HepG2 (cell line): ENCODE measurements at regions not wholly inside any gene's neighbourhood (a gene's known extent, or its start where the extent isn't known, plus 50 kb on each side); places are given as distances from the start of the nearest gene placed in this dataset.

ENCODE experiments used
- ATAC-seq: fragments of 200-7000 bp; cut with Tn5 transposase; 3 replicates; pipeline ENCODE4 v1.9.1; 2020; ENCODE audit warnings: mild to moderate bottlenecking, moderate library complexity
- BruUV-seq: library from RNA; stranded (reverse); fragments of 400-500 nt; replicated peaks from 2 replicates; lab custom pipeline; 2021; lab: Mats Ljungman, UMichigan
- CTCF ChIA-PET: fragments of 300-600 bp; formaldehyde crosslinking; extraction: SDS; loops from one replicate; lab custom pipeline; 2021; ENCODE audit warnings: low total read pairs, inconsistent platforms, low intra/inter-chr PET ratio; lab: Yijun Ruan, JAX
- POLR2A ChIA-PET: fragments of 350-600 bp; sonication (Branson Sonifier 250); formaldehyde crosslinking; loops from one replicate; lab custom pipeline; 2020; ENCODE audit warnings: antibody characterized with exemption, inconsistent platforms; lab: Yijun Ruan, JAX
- DNase-seq: peaks from one replicate; pipeline ENCODE4 v3.0.0-alpha.2; 2015; ENCODE audit warnings: low spot score
- FAIRE-seq: peaks from 3 replicates; lab custom pipeline; 2011; peaks lifted over from hg19 to GRCh38; lab: Jason Lieb, UNC
- H2AFZ ChIP-seq: one replicate; pipeline ENCODE4 v1.6.1; 2011; ENCODE audit warnings: low read length, inconsistent platforms
- H3K27ac ChIP-seq: fragments of 300-600 bp; 3 replicates; pipeline ENCODE4 v1.8.0; 2011; ENCODE audit warnings: mixed run types, mild to moderate bottlenecking, mixed read lengths, low read length, inconsistent platforms; ENCODE audit not compliant: insufficient read depth; ENCODE audit errors: extremely low read length
- H3K27me3 ChIP-seq, 2 experiments: fragments of 200-600 bp in 1 of 2; 2 replicates in 1 of 2; 3 replicates in 1 of 2; pipeline versions ENCODE4 v1.6.0 to v1.8.0; 2011; ENCODE audit warnings: low read length in 2 of 2, mild to moderate bottlenecking in 2 of 2, moderate library complexity in 2 of 2, inconsistent platforms in 1 of 2; ENCODE audit not compliant: insufficient read depth in 2 of 2, control insufficient read depth in 1 of 2
- H3K36me3 ChIP-seq, 2 experiments: fragments of 200-600 bp in 1 of 2; replicated peaks in 1 of 2; 2 replicates in 1 of 2; 3 replicates in 1 of 2; pipeline versions ENCODE4 v1.5.1 to v1.8.0; 2011; ENCODE audit warnings: low read length in 2 of 2, inconsistent platforms in 1 of 2; ENCODE audit not compliant: insufficient read depth in 2 of 2, control insufficient read depth in 1 of 2
- H3K4me1 ChIP-seq: 2 replicates; pipeline ENCODE4 v1.5.1; 2012; ENCODE audit warnings: low read length, inconsistent platforms; ENCODE audit not compliant: insufficient read depth
- H3K4me2 ChIP-seq: 2 replicates; pipeline ENCODE4 v1.6.0; 2011; ENCODE audit warnings: low read depth, low read length, inconsistent platforms
- H3K4me3 ChIP-seq, 3 experiments: fragments of 200-600 bp in 1 of 3; sonication (generic), shearing (Covaris generic) in 1 of 3; replicated peaks in 1 of 3; 2 replicates each; pipeline ENCODE4 v1.5.1; 2011 to 2016; ENCODE audit warnings: low read length in 3 of 3, inconsistent platforms in 2 of 3, low read depth in 2 of 3, mild to moderate bottlenecking in 2 of 3, control low read depth in 1 of 3, mixed read lengths in 1 of 3; ENCODE audit not compliant: insufficient read depth in 1 of 3
- H3K79me2 ChIP-seq: one replicate; pipeline ENCODE4 v1.6.1; 2011; ENCODE audit warnings: low read length, inconsistent platforms; ENCODE audit not compliant: insufficient read depth
- H3K9ac ChIP-seq: 2 replicates; pipeline ENCODE4 v1.6.0; 2011; ENCODE audit warnings: mild to moderate bottlenecking, low read depth, low read length, inconsistent platforms; ENCODE audit not compliant: insufficient read depth
- H3K9me3 ChIP-seq: 2 replicates; pipeline ENCODE4 v1.5.1; 2012; ENCODE audit warnings: mild to moderate bottlenecking, low read length
- H4K20me1 ChIP-seq: 2 replicates; pipeline ENCODE4 v1.6.0; 2011; ENCODE audit warnings: inconsistent platforms, mild to moderate bottlenecking, low read length, moderate library complexity; ENCODE audit not compliant: insufficient read depth
- KMT2A ChIP-seq: sonication (generic); formaldehyde crosslinking; IDR thresholded peaks from 2 replicates; pipeline ENCODE4 v1.4.0; 2020; ENCODE audit warnings: missing genetic modification reagents
- MED8 ChIP-seq: sonication (generic); formaldehyde crosslinking; IDR thresholded peaks from 2 replicates; pipeline ENCODE4 v1.8.1; 2023; ENCODE audit warnings: mild to moderate bottlenecking, missing genetic modification reagents; ENCODE audit not compliant: insufficient replicate concordance
- ZFP37 ChIP-seq: sonication (generic); formaldehyde crosslinking; IDR thresholded peaks from 2 replicates; pipeline ENCODE4 v1.4.0; 2020; ENCODE audit warnings: missing genetic modification reagents, borderline replicate concordance
- ZFX ChIP-seq: sonication (generic); formaldehyde crosslinking; IDR thresholded peaks from 2 replicates; pipeline ENCODE4 v1.4.0; 2020; ENCODE audit warnings: mild to moderate bottlenecking, low read depth, missing genetic modification reagents, moderate library complexity
- ZNF20 ChIP-seq: sonication (generic); formaldehyde crosslinking; IDR thresholded peaks from 2 replicates; pipeline ENCODE4 v1.4.0; 2020; ENCODE audit warnings: mild to moderate bottlenecking, moderate library complexity, missing genetic modification reagents
- ZNF264 ChIP-seq: sonication (generic); formaldehyde crosslinking; IDR thresholded peaks from 2 replicates; pipeline ENCODE4 v1.4.0; 2020; ENCODE audit warnings: missing genetic modification reagents
- ZNF7 ChIP-seq: IDR thresholded peaks from 2 replicates; pipeline ENCODE4 v1.6.1; 2016; ENCODE audit warnings: missing biosample characterization, missing genetic modification reagents
- ZNF776 ChIP-seq: sonication (generic); formaldehyde crosslinking; IDR thresholded peaks from 2 replicates; pipeline ENCODE4 v1.4.0; 2020; ENCODE audit warnings: mild to moderate bottlenecking, missing genetic modification reagents
- WGBS: methylation state at CpG from one replicate; pipeline ENCODE4 v1.1.6; 2017; ENCODE audit warnings: low lambda C conversion rate; 5-methylcytosine and 5-hydroxymethylcytosine counted together
- in situ Hi-C: cut with HindIII; loops from 2 replicates; pipeline ENCODE4 v1.10.0; 2017; ENCODE audit warnings: low pct_unique_long_range_greater_than_20kb; ENCODE audit not compliant: extremely low pct_ligation_motif_present
- intact Hi-C: fragments of 100-400 bp; cut with micrococcal nuclease; formaldehyde crosslinking; loops from one replicate; pipeline ENCODE4 v1.10.0; 2022; ENCODE audit not compliant: unreplicated experiment
- small RNA-seq, 3 experiments: library from RNA; depleted of rRNA; stranded (forward); fragments of <200 nt; gene quantifications; one replicate each; pipeline ENCODE3, GENCODE V24; 2012; ENCODE audit warnings: low read depth in 2 of 3, low replicate concordance in 1 of 3; ENCODE audit not compliant: insufficient read length in 3 of 3, insufficient read depth in 2 of 3
- TF ChIP-seq, protein P1 (sequence below): sonication (generic); formaldehyde crosslinking; IDR thresholded peaks from 2 replicates; pipeline ENCODE4 v1.4.0; 2020; ENCODE audit warnings: missing genetic modification reagents, borderline replicate concordance

DNA sequence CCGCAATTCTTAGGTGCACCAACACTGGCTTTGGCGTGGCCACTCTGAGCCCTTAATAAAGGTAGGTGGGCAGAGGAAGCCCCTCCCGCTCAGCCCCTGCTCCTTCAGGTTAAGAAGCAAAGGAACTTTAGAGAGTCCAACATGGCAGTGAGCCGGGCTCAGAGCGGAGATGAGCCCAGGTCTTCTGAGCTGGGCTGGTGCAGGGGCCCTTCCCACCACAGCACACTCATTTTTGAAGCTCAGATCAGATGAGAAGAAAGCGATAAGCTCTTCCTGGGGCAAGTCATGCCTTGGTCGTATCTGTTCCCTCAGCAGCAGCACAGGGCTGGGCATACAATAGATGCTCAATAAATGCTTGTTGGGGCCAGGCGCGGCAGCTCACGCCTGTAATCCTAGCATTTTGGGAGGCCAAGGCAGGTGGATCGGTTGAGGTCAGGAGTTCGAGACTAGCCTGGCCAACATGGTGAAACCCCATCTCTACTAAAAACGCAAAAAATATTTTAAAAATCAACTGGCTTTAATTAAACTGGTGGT lies 51.1 kb upstream of the TARDBP start (continued):
- TF ChIP-seq, protein P1, sequence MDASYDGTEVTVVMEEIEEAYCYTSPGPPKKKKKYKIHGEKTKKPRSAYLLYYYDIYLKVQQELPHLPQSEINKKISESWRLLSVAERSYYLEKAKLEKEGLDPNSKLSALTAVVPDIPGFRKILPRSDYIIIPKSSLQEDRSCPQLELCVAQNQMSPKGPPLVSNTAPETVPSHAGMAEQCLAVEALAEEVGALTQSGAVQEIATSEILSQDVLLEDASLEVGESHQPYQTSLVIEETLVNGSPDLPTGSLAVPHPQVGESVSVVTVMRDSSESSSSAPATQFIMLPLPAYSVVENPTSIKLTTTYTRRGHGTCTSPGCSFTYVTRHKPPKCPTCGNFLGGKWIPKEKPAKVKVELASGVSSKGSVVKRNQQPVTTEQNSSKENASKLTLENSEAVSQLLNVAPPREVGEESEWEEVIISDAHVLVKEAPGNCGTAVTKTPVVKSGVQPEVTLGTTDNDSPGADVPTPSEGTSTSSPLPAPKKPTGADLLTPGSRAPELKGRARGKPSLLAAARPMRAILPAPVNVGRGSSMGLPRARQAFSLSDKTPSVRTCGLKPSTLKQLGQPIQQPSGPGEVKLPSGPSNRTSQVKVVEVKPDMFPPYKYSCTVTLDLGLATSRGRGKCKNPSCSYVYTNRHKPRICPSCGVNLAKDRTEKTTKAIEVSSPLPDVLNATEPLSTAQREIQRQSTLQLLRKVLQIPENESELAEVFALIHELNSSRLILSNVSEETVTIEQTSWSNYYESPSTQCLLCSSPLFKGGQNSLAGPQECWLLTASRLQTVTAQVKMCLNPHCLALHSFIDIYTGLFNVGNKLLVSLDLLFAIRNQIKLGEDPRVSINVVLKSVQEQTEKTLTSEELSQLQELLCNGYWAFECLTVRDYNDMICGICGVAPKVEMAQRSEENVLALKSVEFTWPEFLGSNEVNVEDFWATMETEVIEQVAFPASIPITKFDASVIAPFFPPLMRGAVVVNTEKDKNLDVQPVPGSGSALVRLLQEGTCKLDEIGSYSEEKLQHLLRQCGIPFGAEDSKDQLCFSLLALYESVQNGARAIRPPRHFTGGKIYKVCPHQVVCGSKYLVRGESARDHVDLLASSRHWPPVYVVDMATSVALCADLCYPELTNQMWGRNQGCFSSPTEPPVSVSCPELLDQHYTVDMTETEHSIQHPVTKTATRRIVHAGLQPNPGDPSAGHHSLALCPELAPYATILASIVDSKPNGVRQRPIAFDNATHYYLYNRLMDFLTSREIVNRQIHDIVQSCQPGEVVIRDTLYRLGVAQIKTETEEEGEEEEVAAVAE (CRISPR knock-in tag): no peak
- TF ChIP-seq ZNF264 (CRISPR knock-in tag): no peak
- no peak for TF ChIP-seq ZFX (CRISPR knock-in tag)
- TF ChIP-seq MED8: no peak
- no peak for TF ChIP-seq KMT2A (CRISPR knock-in tag)
- TF ChIP-seq ZNF20 (CRISPR knock-in tag): no peak
- no peak for TF ChIP-seq ZFP37 (CRISPR knock-in tag)

DNA sequence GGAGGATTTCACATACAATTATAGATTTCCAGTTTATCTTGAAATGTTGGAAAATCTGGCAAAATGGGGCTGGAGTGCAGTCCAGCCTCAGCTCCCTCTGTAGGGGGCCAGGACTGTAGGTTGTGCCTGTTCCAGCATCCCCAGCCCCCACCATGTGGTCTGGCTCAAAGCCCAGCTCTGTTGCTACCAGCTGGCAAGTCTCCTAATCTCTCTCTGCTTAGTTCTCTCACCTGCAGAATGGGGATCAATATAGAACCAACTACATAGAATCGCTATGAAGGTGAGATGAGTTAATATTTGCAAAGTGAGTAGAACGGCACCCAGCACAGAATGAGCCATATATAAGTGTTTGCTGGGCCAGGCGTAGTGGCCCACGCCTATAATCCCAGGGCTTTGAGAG lies 50.0 kb upstream of the TARDBP start:
- peak; percentile 52; the same call in 1 of the 2 replicates for TF ChIP-seq ZNF7 (CRISPR knock-in tag)
- no peak for TF ChIP-seq ZNF776 (CRISPR knock-in tag)
- H3K36me3 ChIP-seq: no peaks in the 10 kb centered on the region
- no peak overlapping the region for H3K4me2 ChIP-seq
- H3K4me1 ChIP-seq: peaks cover 32% of the 10 kb centered on the region
- DNase-seq: no peak
- CTCF ChIA-PET: no interaction called here
- no peak overlapping the region for H3K9ac ChIP-seq
- H2AFZ ChIP-seq: no peak overlapping the region
- POLR2A ChIA-PET: interaction anchor here (1.2 kb wide), 1 partner anchor 25 kb away, joined by 5 read pairs; no protein-coding TSS in a partner anchor
- no peaks in the 10 kb centered on the region for H3K9me3 ChIP-seq
- FAIRE-seq: no peak
- no peak overlapping the region for H3K4me3 ChIP-seq
- H3K79me2 ChIP-seq: no peaks in the 10 kb centered on the region
- no peak overlapping the region for H3K27ac ChIP-seq
- ATAC-seq: no peak
- WGBS: 0% methylated on average over 4 of the region's 4 CpGs
- in situ Hi-C loops: no loop called here
- H3K27me3 ChIP-seq: peaks cover 3 to 42% of the 10 kb centered on the region in 2 experiments; a peak in 4 of 5 replicates
- BruUV-seq: no TSS peak
- no peaks in the 10 kb centered on the region for H4K20me1 ChIP-seq
- intact Hi-C loops: loop anchor here (10.0 kb wide), 1 partner anchor 98 kb away; no protein-coding TSS in a partner anchor

Small RNA genes in the stretch of these regions (small RNA-seq; reads per million reads assigned to genes)
- gene HSPE1P24: 0 reads per million in 3 experiments
